ENCODE measurements at regions not wholly inside any gene's neighbourhood (a gene's known extent, or its start where the extent isn't known, plus 50 kb on each side); places are given as distances from the start of the nearest gene placed in this dataset.

- ChIA-PET CTCF (no interaction called here), POLR2A (no interaction called here)
- no peak overlapping the region for H3K4me3 ChIP-seq (ENCODE audit: low read depth, low read length)
- no peak for DNase-seq (ENCODE audit: low read depth, low spot score)
- TF ChIP-seq CTCF (IDR thresholded peaks at IDR 0.05; ENCODE audit: insufficient read depth, low read length, missing control alignments) = no peak
Measured at GRCh38 chr1:217078959-217079358, 355.7 kb upstream of the ESRRG start.

- CTCF ChIA-PET = no interaction called here
- no peak for TF ChIP-seq CTCF (IDR thresholded peaks at IDR 0.05; ENCODE audit: insufficient read depth, low read length, missing control alignments)
- DNase-seq (ENCODE audit: low read depth, low spot score) = no peak
- POLR2A ChIA-PET = no interaction called here
- H3K4me3 ChIP-seq (ENCODE audit: low read depth, low read length) = no peak overlapping the region
Measured at GRCh38 chr1:217078078-217078690, 355.0 kb upstream of the ESRRG start.

- no peak overlapping the region for H3K4me3 ChIP-seq (ENCODE audit: low read depth, low read length)
- TF ChIP-seq CTCF (IDR thresholded peaks at IDR 0.05; ENCODE audit: insufficient read depth, low read length, missing control alignments) = no peak
- CTCF ChIA-PET = no interaction called here
- POLR2A ChIA-PET = no interaction called here
- no peak for DNase-seq (ENCODE audit: low read depth, low spot score)
Measured at GRCh38 chr1:217077426-217077825, 354.2 kb upstream of the ESRRG start.

- POLR2A ChIA-PET = no interaction called here
- no peak for DNase-seq (ENCODE audit: low read depth, low spot score)
- CTCF ChIA-PET = no interaction called here
- TF ChIP-seq CTCF (IDR thresholded peaks at IDR 0.05; ENCODE audit: insufficient read depth, low read length, missing control alignments) = no peak
- no peak overlapping the region for H3K4me3 ChIP-seq (ENCODE audit: low read depth, low read length)
Measured at GRCh38 chr1:217076902-217077301, 353.7 kb upstream of the ESRRG start.

GRCh38 chr1:217072926-217073325 is 349.7 kb upstream of the ESRRG start:
- CTCF ChIA-PET = no interaction called here
- DNase-seq (ENCODE audit: low read depth, low spot score) = no peak
- no peak for TF ChIP-seq CTCF (IDR thresholded peaks at IDR 0.05; ENCODE audit: insufficient read depth, low read length, missing control alignments)
- POLR2A ChIA-PET = no interaction called here
- no peak overlapping the region for H3K4me3 ChIP-seq (ENCODE audit: low read depth, low read length)

GRCh38 chr1:217067642-217068041 is 344.4 kb upstream of the ESRRG start:
- no peak for DNase-seq (ENCODE audit: low read depth, low spot score)
- no peak for TF ChIP-seq CTCF (IDR thresholded peaks at IDR 0.05; ENCODE audit: insufficient read depth, low read length, missing control alignments)
- no peak overlapping the region for H3K4me3 ChIP-seq (ENCODE audit: low read depth, low read length)
- ChIA-PET CTCF (no interaction called here), POLR2A (no interaction called here)
